CD4-positive, alpha-beta T cell treated with Interleukin-17A for 1 hour (primary cell): ENCODE measurements at regions not wholly inside any gene's neighbourhood (a gene's known extent, or its start where the extent isn't known, plus 50 kb on each side); places are given as distances from the start of the nearest gene placed in this dataset.

Source experiments
- DNase-seq: peaks from one replicate; pipeline ENCODE4 v3.0.0-alpha.2; 2020

DNA sequence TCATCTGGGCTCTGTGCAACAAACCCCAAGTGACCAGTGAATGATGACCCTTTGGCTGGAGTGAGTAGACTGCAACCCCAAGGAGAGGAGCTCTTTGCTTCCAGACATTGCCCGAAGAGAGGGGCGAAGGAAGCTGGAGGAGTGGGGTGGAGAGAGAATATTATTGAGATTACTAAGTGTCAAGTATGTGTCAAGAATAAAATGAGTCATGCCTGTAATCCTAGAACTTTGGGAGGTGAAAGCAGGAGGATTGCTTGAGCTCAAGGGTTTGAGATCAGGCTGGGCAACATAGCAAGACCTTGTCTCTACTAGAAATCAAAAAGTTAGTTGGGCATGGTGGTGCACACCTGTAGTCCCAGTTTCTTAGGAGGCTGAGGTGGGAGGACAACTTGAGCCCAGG is 142.0 kb upstream of the CCL2 start:
- DNase-seq = no peak

- no peak for DNase-seq
These were observed 140.9 kb upstream of the CCL2 start for GRCh38 chr17:34114174-34114573.

- no peak for DNase-seq
These were observed 138.8 kb upstream of the CCL2 start for GRCh38 chr17:34116306-34116705.

- no peak for DNase-seq
These were observed 137.8 kb upstream of the CCL2 start for GRCh38 chr17:34117332-34117731.

- no peak for DNase-seq
These were observed 137.3 kb upstream of the CCL2 start for GRCh38 chr17:34117811-34118210.

GRCh38 chr17:34118564-34118963 is 136.5 kb upstream of the CCL2 start:
- no peak for DNase-seq

- DNase-seq = no peak
These were observed 133.8 kb upstream of the CCL2 start for GRCh38 chr17:34121311-34121710.

GRCh38 chr17:34122515-34122914 is 132.6 kb upstream of the CCL2 start:
- no peak for DNase-seq

DNA sequence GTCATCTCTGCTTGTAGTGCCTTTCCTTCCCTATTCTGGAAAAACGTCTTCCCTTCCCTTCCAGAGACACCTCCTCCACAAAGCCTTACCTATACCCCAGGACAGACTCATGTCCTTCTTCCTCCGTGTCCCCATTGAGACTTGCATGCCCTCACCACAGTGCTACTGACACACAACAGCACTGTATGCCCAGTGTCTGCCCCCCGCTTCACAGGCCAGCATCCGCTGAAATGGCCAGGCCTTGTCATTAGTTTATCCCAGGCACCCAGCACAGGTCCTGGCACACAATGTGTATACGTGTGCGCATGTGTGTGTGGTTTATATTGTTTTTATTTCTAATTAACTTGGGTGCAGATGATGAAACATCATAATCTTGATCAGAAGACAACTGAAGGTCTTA is 130.1 kb upstream of the CCL2 start:
- DNase-seq = no peak

GRCh38 chr17:34125921-34126320 is 129.2 kb upstream of the CCL2 start:
- no peak for DNase-seq

- DNase-seq = no peak
These were observed 128.6 kb upstream of the CCL2 start for GRCh38 chr17:34126496-34126895.

GRCh38 chr17:34126965-34127364 is 128.1 kb upstream of the CCL2 start:
- no peak for DNase-seq

- no peak for DNase-seq
These were observed 124.5 kb upstream of the CCL2 start for GRCh38 chr17:34130544-34130943.

DNA sequence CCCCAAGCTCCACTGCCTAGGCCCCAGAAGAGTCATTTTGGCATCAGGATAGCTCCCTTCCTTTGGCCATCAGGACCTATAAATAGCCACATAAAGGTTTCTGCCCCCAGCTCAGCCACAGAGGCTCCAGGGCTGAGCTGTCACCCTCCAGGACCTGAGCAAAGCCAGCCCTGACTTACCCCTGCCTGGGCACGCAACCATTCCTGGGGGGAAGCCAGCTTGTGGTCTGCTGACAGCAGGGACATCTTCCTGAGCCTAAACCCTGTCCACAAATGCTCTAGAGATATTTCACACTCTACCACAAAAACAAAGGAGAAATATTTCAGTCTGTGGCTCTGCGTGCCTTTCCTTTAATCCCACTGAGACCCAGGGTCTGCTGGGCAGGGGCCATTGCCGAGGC is 123.7 kb upstream of the CCL2 start:
- no peak for DNase-seq

DNA sequence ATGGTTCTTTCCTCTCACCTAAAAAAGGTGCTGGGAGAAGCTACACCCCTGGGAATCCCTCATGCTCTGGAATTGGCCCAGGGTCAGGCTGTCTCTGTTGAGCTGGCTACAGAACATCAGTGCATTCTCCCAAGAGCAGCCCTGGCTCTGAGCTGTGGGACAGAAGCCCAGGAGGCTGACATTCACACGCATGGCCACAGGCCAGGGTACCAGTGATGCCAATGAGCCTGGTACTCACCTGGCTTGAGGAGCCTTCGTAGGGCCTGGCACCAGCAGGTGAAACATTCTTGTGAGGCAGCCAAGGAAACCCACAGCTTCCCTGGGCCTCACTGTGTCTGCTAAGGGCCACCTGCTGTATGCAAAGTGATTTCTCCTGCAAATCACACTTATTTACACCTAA is 121.7 kb upstream of the CCL2 start:
- DNase-seq = no peak

DNA sequence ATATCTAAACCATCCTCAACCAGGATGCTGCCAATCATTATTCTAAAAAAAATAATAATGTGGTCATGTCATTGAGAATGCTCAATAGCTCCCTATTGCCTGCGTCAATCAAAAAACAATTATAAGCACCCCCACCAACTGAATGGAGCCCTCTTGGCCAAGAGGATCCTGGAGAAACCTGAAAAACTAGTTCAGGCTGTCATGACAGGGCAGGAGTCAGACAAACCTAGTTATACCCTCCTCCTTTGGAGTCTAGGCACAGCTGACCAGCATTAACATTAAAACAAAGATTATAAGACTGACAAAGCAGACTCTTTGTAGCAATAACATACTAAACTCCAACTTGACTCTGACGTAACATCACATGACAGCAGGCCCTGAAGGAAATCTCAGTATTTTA is 119.2 kb upstream of the CCL2 start:
- no peak for DNase-seq

DNA sequence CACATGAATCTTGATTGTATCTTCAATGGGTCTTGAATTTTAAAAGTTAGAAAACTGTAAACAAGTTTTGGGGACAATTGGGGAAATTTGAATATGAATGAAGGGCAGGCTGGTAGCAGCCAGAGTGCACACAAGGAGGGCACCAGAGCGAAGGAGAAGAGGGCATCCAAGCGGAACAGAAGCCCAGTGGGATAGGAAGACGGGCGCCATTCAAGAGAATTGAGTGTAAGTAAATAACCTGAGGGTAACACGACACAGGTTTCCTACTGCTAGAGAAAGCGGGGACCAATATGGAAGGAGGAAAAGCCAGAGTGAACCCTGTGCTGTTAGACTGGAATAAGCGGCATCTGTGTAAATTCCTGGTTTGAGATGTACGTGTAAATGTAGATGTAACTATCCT is 115.1 kb upstream of the CCL2 start:
- DNase-seq = no peak

DNA sequence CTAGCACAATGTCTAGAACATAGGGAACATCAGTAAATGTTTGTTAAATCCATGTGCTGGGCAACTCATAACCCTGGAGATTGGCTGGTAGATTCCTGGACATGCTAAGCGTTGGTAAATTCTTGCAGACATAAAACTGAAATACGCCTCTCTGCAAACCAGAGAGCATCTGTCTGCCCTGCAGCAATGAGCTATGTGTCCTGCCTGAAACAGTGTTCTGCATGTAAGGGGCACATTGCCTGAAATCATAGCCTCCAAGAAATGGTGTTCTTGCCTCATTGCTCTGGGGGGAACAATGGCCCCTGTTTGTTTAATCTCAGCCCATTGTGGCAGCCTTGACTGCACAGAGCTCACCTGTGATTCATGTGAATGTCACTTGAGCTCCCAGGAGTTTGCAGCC is 113.5 kb upstream of the CCL2 start:
- no peak for DNase-seq

- no peak for DNase-seq
These were observed 111.7 kb upstream of the CCL2 start for GRCh38 chr17:34143430-34143829.

GRCh38 chr17:34146440-34147043 is 108.5 kb upstream of the CCL2 start:
- peak; percentile 42 for DNase-seq

GRCh38 chr17:34151102-34151501 is 104.0 kb upstream of the CCL2 start:
- DNase-seq = no peak

DNA sequence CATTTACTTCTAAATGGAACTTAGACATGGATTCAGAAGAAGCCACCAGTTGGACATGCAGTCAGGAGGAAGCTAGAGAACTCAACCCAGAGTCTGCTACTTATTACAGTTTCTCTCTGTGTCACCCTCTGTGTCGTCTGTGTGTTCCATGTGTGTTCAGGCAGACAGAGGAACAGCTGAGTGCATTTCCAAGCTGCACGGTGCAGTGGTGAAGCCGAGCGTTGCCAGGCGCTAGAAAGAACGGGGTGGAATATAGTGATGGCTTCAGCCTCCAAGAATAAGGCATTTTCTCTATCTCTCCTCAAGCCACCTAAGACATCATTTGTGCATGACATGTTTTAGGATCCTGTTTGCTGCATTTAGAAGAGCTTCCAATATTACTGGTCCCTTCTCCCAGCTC is 101.1 kb upstream of the CCL2 start:
- no peak for DNase-seq

GRCh38 chr17:34154961-34155730 is 99.9 kb upstream of the CCL2 start:
- no peak for DNase-seq

DNA sequence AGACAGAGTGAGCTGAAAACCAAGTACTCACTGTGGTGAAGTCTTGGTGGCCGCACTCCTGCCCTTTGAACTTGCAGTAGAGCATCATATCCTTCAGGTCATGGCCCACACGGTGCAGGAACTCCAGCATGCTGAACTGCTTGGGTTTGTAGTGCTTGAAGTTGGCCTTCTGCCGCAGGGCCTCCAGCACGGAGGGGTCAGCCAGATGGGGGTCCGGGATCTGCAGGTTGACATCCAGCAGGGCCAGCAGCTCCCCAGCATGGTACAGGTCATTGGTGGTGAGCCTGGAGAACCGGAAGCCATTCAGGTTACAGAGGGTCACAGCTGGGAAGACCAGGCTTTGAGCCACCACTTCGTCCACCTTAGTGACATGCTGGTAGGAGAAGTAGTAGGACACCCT is 99.1 kb upstream of the CCL2 start:
- DNase-seq = no peak

DNA sequence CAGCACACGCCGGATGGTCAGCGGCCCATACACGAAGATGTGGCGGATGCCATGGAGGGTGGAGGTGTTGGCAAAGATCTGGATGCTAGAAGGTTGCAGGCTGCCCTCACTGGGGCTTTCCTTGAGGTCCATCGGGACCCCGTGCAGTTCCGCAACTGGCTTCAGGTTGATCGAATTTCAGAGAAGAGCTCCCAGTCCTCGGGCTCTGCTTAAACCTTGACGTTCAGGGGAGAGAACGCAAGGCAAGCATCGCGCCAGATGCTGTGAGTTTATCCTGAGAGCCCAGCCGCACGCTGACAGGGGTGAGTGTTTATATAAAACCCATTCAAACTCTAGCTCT is 98.7 kb upstream of the CCL2 start:
- no peak for DNase-seq
